Muscle layer of colon (tissue), 2 donors: ENCODE measurements at regions not wholly inside any gene's neighbourhood (a gene's known extent, or its start where the extent isn't known, plus 50 kb on each side); places are given as distances from the start of the nearest gene placed in this dataset.

Source experiments
- H3K27ac ChIP-seq: one replicate; pipeline ENCODE4 v1.7.0; 2013; ENCODE audit warnings: low read depth, mild to moderate bottlenecking, low read length, moderate library complexity
- H3K27me3 ChIP-seq, 2 donors: one replicate each; pipeline ENCODE4 v1.7.0; 2013; ENCODE audit warnings: low read length in 2 of 2, mild to moderate bottlenecking in 2 of 2; ENCODE audit not compliant: insufficient read depth in 2 of 2, control insufficient read depth in 1 of 2
- H3K36me3 ChIP-seq: one replicate; pipeline ENCODE4 v1.7.0; 2013; ENCODE audit warnings: mild to moderate bottlenecking, low read length; ENCODE audit not compliant: insufficient read depth
- H3K4me1 ChIP-seq: one replicate; pipeline ENCODE4 v1.7.0; 2013; ENCODE audit warnings: mild to moderate bottlenecking, low read length; ENCODE audit not compliant: insufficient read depth
- H3K4me3 ChIP-seq, 2 donors: one replicate each; pipeline ENCODE4 v1.7.0; 2013; ENCODE audit warnings: low read length in 2 of 2, low read depth in 1 of 2, mild to moderate bottlenecking in 1 of 2, moderate library complexity in 1 of 2
- H3K9ac ChIP-seq: one replicate; pipeline ENCODE4 v1.7.0; 2013; ENCODE audit warnings: low read length
- H3K9me3 ChIP-seq: one replicate; pipeline ENCODE4 v1.7.0; 2013; ENCODE audit warnings: mild to moderate bottlenecking, low read length
- donor health status: abdominal sarcoma.
- donor health status: Adenocarcinoma of cecum.

- Histone ChIP-seq H3K27me3 (no peaks in the 10 kb centered on the region), H3K4me3 (no peak overlapping the region), H3K4me1 (no peaks in the 10 kb centered on the region)
These were observed 745.3 kb upstream of the ZEB2 start for GRCh38 chr2:145265244-145265643.

GRCh38 chr2:145260674-145261073, 740.8 kb upstream of the ZEB2 start:
- Histone ChIP-seq H3K4me1 (no peaks in the 10 kb centered on the region), H3K9me3 (no peaks in the 10 kb centered on the region), H3K4me3 (no peak overlapping the region), H3K27me3 (no peaks in the 10 kb centered on the region), H3K27ac (no peak overlapping the region), H3K36me3 (no peaks in the 10 kb centered on the region), H3K9ac (no peak overlapping the region)

More at GRCh38 chr2:145265244-145265643, 745.3 kb upstream of the ZEB2 start:
- Histone ChIP-seq H3K27ac (no peak overlapping the region), H3K9me3 (no peaks in the 10 kb centered on the region), H3K9ac (no peak overlapping the region), H3K36me3 (no peaks in the 10 kb centered on the region)

- no peaks in the 10 kb centered on the region for H3K36me3 ChIP-seq
- no peak overlapping the region for H3K4me3 ChIP-seq
- no peaks in the 10 kb centered on the region for H3K4me1 ChIP-seq
- H3K27ac ChIP-seq: no peak overlapping the region
- H3K9me3 ChIP-seq: no peaks in the 10 kb centered on the region
- no peaks in the 10 kb centered on the region for H3K27me3 ChIP-seq
- H3K9ac ChIP-seq: no peak overlapping the region
These were observed 740.2 kb upstream of the ZEB2 start for GRCh38 chr2:145260081-145260480.

- Histone ChIP-seq H3K27me3 (no peaks in the 10 kb centered on the region), H3K4me1 (no peaks in the 10 kb centered on the region), H3K9me3 (no peaks in the 10 kb centered on the region), H3K9ac (no peak overlapping the region), H3K4me3 (no peak overlapping the region), H3K36me3 (no peaks in the 10 kb centered on the region), H3K27ac (no peak overlapping the region)
These were observed 739.1 kb upstream of the ZEB2 start for GRCh38 chr2:145258903-145259579.

- H3K27ac ChIP-seq: no peak overlapping the region
- H3K9me3 ChIP-seq: no peaks in the 10 kb centered on the region
- H3K36me3 ChIP-seq: no peaks in the 10 kb centered on the region
- H3K9ac ChIP-seq: no peak overlapping the region
- no peaks in the 10 kb centered on the region for H3K4me1 ChIP-seq
- no peaks in the 10 kb centered on the region for H3K27me3 ChIP-seq
- H3K4me3 ChIP-seq: no peak overlapping the region
These were observed 738.0 kb upstream of the ZEB2 start for GRCh38 chr2:145257931-145258330.

- Histone ChIP-seq H3K27ac (no peak overlapping the region), H3K27me3 (no peaks in the 10 kb centered on the region)
These were observed 736.6 kb upstream of the ZEB2 start for GRCh38 chr2:145256551-145256950.

GRCh38 chr2:145254291-145254690, 734.4 kb upstream of the ZEB2 start:
- Histone ChIP-seq H3K27me3 (no peaks in the 10 kb centered on the region), H3K36me3 (no peaks in the 10 kb centered on the region), H3K9me3 (no peaks in the 10 kb centered on the region), H3K4me1 (no peaks in the 10 kb centered on the region), H3K9ac (no peak overlapping the region), H3K4me3 (no peak overlapping the region), H3K27ac (no peak overlapping the region)

More at GRCh38 chr2:145256551-145256950, 736.6 kb upstream of the ZEB2 start:
- H3K9me3 ChIP-seq: no peaks in the 10 kb centered on the region
- H3K4me3 ChIP-seq: no peak overlapping the region
- H3K9ac ChIP-seq: no peak overlapping the region
- H3K4me1 ChIP-seq: no peaks in the 10 kb centered on the region
- H3K36me3 ChIP-seq: no peaks in the 10 kb centered on the region

GRCh38 chr2:145253492-145253891, 733.6 kb upstream of the ZEB2 start:
- Histone ChIP-seq H3K27ac (no peak overlapping the region), H3K27me3 (no peaks in the 10 kb centered on the region), H3K9me3 (no peaks in the 10 kb centered on the region), H3K9ac (no peak overlapping the region), H3K4me3 (no peak overlapping the region), H3K36me3 (no peaks in the 10 kb centered on the region), H3K4me1 (no peaks in the 10 kb centered on the region)

GRCh38 chr2:145245268-145245870, 725.5 kb upstream of the ZEB2 start:
- no peak overlapping the region for H3K27ac ChIP-seq
- no peaks in the 10 kb centered on the region for H3K4me1 ChIP-seq

GRCh38 chr2:145235312-145235711, 715.4 kb upstream of the ZEB2 start:
- Histone ChIP-seq H3K4me1 (no peaks in the 10 kb centered on the region), H3K36me3 (no peaks in the 10 kb centered on the region), H3K27me3 (no peaks in the 10 kb centered on the region), H3K9me3 (no peaks in the 10 kb centered on the region), H3K4me3 (no peak overlapping the region), H3K27ac (no peak overlapping the region), H3K9ac (no peak overlapping the region)

More at GRCh38 chr2:145245268-145245870, 725.5 kb upstream of the ZEB2 start:
- Histone ChIP-seq H3K4me3 (no peak overlapping the region), H3K27me3 (no peaks in the 10 kb centered on the region), H3K36me3 (no peaks in the 10 kb centered on the region), H3K9me3 (no peaks in the 10 kb centered on the region), H3K9ac (no peak overlapping the region)

GRCh38 chr2:145230546-145230945, 710.6 kb upstream of the ZEB2 start:
- H3K9ac ChIP-seq: no peak overlapping the region
- no peaks in the 10 kb centered on the region for H3K36me3 ChIP-seq
- H3K9me3 ChIP-seq: no peaks in the 10 kb centered on the region
- H3K27ac ChIP-seq: no peak overlapping the region
- H3K4me1 ChIP-seq: no peaks in the 10 kb centered on the region
- no peaks in the 10 kb centered on the region for H3K27me3 ChIP-seq
- H3K4me3 ChIP-seq: no peak overlapping the region

- no peak overlapping the region for H3K27ac ChIP-seq
- no peaks in the 10 kb centered on the region for H3K4me1 ChIP-seq
- H3K4me3 ChIP-seq: no peak overlapping the region
- no peaks in the 10 kb centered on the region for H3K27me3 ChIP-seq
- no peak overlapping the region for H3K9ac ChIP-seq
- H3K9me3 ChIP-seq: no peaks in the 10 kb centered on the region
- no peaks in the 10 kb centered on the region for H3K36me3 ChIP-seq
These were observed 708.6 kb upstream of the ZEB2 start for GRCh38 chr2:145228506-145228905.
